GM20431 (cell line): ENCODE measurements at regions not wholly inside any gene's neighbourhood (a gene's known extent, or its start where the extent isn't known, plus 50 kb on each side); places are given as distances from the start of the nearest gene placed in this dataset.
"Not testable (repeated sequence)": the region's sequence is repeated elsewhere in the genome, so short reads cannot be mapped to it uniquely, and the experiment has no call there.

ENCODE experiments used
- in situ Hi-C: fragments of 300-500 bp; cut with MseI, MboI; formaldehyde crosslinking; loops from one replicate; pipeline ENCODE4 v1.15.0; 2020; ENCODE audit warnings: low sequenced_read_pairs; ENCODE audit not compliant: unreplicated experiment

GRCh38 chr2:195473862-195474261, 183.2 kb upstream of the SLC39A10 start:
- in situ Hi-C loops = no loop called here

DNA sequence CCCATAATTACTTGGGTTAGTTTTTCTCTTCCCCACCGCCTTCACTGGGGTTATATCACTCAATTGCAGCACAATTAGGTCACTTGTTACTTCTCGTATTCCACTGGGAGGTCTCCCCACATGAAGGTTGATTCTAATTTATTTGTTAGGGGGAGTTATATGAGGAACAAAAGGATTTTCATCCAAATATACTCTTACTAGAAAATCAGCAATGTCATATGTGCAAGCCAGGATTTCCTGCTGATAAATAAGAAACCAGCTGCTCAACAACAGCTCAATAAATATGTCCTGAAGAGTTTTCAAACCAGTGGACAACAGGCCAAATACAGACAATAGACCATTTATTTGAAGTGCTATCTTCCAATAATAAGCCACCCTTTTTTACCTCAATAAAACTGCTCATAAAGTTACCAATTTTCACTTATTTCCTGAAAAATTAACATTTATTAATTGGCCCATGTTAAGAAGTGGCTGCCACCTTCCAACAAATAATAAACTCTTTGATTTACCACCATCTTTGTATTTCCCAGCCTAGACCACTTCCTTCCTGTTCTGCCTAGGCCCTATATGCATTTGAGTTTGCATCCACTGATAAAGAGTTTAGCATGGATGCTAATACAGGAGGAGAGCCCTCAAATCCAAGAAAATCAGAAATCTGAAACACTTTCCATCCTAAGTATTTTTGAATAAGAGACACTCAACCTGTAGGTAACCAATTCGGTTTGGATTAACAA, 184.4 kb upstream of the SLC39A10 start:
- in situ Hi-C loops = no loop called here

DNA sequence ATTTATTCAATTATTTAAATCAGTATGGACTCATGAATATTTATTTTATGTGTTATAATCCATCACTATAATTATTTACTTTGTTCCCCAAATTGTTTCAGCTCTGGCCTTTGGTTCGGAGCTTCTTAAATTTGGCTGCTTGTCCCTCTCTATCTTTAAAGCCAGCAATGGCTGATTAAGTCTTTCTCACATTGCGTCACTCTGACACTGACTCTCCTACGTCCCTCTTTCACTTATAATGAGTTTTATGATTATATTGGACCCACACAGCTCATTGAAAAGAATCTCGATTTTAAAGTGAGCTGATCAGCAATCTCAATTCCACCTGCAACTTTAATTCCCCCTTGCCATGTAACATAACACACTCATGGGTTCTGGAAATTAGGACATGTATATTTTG, 185.2 kb upstream of the SLC39A10 start:
- in situ Hi-C loops = no loop called here

- in situ Hi-C loops = no loop called here
These were observed 185.9 kb upstream of the SLC39A10 start for GRCh38 chr2:195471163-195471562.

DNA sequence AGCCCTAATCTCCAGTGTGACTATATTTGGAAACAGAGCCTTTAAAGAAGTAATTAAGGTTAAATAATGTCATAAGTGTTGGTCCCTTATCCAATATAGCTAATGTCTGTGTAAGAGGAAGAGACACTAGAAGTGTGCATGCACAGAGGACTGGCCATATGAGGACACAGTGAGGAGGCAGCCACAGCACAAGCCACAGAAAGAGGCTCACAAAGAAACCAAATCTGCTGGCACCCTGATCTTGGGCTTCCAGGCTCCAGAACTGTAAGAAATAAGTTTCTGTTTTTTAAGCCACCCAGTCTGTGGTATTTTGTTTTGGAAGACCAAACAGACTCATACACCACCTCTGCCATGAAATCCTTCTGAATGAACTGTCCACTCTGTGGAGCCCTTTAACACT, 186.4 kb upstream of the SLC39A10 start:
- in situ Hi-C loops = no loop called here

DNA sequence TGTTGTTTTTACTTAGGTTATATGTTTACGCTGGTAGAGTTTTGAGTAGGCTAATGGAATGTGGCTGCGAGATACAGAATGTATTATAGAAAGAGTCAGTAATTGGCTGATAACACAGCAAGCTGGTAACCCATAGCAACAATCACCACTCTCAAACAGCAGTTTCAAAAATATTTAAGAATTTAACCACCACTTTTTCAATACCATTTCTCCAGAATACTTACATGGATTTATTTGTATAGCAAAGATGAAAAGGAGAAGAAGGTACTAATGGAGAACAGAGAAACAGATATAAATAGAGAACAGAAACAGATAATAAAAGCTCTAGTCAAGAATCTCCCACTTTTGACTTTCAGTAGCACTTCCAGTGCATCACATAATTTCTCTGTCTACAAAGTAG, 188.3 kb upstream of the SLC39A10 start:
- in situ Hi-C loops = no loop called here

GRCh38 chr2:195466427-195466826, 190.6 kb upstream of the SLC39A10 start:
- in situ Hi-C loops = no loop called here

DNA sequence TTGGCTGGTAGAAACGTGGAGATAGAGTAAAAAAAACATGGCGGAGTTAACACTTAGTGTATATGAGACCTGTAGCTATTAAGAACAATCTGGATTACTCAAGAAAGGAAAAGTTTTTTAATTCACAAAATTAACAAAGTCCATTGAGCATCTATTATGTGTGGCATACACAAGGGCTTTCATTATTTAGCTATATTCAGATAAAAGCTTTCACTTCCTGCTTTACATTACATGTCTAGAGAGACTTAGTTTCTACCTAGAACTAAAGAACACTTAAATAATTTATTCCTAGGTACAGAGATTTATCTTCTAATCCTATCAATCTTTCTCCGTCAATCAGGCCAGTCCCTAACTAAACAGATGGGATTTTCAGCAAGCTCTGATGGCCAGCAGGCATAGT, 196.0 kb upstream of the SLC39A10 start:
- in situ Hi-C loops = no loop called here

GRCh38 chr2:195458936-195459335, 198.1 kb upstream of the SLC39A10 start:
- in situ Hi-C loops = no loop called here

GRCh38 chr2:195457873-195458272, 199.2 kb upstream of the SLC39A10 start:
- in situ Hi-C loops = no loop called here

DNA sequence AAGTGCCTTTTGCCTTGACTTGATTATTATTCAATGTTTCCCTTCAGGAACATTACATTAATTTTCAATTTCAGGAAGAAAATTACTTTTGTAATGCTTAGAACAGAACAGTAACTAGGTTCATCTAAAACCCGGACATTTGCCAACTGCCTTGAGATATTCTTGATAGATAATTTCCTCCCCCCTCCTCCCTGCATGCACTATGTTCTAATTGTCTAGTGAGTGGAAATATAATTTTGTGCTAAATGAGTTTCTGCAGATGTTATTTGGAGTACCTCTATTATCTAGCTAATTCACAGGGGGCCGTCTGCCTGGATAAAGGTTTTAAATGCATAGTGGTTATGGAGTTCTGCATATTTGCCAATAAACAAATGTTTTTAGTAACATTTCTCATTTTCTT, 200.3 kb upstream of the SLC39A10 start:
- in situ Hi-C loops = no loop called here

DNA sequence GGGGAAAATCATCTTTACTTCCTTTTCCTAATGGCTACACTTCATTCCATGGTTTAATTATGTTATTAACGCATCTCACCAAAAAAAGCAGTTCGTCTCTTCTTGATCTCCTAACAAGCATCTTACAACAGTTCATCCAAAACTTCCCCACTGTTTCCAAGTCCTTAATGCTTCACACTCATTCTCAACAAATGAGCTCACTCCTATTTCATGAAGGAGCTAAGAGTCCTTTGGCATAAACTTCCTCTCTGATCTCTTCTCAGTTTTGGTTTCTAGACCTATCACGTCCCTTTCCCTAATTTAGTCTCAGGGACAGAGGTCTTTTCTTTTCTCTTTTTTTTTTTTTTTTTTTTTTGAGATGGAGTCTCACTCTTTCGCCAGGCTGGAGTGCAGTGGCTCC, 205.9 kb upstream of the SLC39A10 start:
- in situ Hi-C loops = no loop called here

DNA sequence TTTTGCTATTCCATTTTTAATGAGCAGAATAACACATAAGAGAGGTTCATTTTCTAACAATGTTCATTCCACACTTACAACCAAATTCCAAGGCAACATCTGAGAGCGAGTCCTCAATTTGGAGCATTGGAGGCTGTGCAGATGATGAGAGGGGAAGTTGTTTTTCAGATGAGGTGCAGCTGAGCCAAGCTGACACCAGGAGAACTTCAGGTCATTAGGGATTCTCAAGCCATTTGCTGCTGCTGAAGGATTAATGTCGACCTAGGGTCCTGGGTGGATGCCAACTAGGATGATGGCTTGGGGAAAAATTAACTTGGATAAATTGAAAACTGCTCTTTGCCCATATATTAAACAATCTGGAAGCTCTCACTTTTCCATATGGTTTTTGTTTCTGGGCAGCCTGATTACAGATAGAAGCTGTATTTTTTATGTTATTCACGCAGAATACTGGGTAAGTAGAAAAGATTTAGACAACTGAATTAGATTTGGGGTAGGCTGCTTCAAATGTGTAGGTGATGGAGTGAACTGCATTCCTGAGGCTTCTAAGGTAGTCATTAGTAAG, 206.4 kb upstream of the SLC39A10 start:
- in situ Hi-C loops = no loop called here

DNA sequence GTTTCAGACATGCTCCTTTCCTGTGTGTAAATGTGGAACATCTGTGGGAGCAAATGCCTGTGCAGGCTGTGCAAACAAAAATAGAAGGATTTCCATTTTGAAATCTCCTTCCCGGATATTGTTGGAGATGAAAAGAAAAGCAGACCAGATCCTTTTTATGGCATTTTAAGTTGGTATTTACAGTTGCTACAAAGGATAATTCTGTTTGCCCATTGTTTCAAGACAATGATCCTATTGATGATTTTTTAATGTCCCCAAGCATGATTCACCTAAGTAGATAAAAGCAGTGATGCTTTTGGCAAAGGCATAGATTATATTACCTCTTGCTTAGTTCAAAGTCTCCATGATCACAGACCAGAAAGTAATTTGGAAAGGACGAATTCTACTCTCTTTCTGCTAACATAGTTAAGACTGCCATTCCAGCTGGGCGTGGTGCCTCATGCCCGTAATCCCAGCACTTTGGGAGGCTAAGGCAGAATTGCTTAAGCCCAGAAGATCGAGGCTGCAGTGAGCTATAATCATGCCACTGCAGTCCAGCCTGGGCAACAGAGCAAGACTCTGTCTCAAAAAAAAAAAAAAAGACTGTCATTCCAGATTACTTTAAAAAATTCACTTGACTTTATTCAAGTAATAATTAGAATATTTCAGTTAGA, 209.6 kb upstream of the SLC39A10 start:
- in situ Hi-C loops = no loop called here

DNA sequence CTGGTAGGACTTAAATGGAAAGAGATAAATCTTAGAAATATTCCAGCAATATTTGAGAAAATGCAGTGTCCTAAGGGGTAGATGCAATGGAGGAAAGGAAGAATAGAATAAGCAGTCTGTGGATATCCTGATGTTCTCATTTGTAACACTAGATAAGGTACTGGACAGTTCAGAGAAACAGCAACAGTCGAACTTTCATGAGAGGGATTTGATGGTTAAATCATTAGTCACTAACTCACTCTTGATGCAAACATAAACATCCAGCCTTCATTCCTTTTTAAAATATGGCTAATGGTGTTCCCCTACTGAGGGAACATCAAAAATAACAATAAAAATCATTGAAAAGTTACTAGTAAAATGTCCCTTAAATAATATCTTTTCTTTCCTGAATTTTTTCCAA, 211.4 kb upstream of the SLC39A10 start:
- in situ Hi-C loops = no loop called here

DNA sequence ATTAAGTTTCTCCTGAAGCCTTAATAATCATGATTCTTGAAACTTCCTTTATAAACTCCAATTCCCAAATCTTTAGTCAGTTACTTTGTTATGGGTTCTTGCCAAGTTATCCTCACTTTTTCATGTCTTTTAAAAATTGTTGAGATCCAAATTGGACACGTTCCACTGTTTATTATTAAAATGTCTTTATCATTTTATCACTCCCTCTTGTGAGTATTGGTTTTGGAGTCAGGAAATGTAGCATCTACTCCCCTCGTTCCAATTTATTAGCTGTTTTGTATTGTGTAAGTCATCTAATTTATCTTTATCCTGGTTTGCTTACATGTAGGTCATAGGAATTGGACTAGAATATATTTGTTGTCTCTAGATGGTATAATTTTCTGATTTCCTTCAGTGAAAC, 213.1 kb upstream of the SLC39A10 start:
- in situ Hi-C loops = no loop called here

DNA sequence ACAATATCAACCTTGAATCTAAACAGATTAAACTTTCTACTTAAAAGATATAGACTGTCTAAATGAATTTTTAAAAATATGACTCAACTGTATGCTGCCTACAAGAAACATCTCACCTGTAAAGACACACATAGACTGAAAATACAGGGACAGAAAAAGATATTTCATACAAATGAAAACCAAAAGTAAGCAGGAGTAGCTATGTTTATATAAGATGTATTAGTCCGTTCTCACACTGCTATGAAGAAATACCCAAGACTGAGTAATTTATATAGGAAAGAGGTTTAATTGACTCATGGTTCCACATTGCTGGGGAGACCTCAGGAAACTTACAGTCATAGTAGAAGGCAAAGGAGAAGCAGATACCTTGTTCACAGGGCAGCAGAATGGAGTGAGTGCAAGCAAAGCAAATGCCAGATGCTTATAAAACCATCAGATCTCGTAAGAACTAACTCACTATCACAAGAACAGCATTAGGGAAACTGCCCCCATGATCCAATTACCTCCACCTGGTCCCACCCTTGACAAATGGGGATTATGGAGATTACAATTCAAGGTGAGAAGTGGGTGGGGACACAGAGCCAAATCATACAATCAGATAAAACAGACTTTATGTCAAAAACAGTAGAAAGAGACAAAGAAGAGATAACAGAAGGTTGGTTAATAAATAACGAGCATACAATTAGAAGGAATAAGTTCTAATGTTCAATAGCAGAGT, 214.4 kb upstream of the SLC39A10 start:
- in situ Hi-C loops = no loop called here

GRCh38 chr2:195438692-195439091, 218.3 kb upstream of the SLC39A10 start:
- in situ Hi-C loops = no loop called here

- in situ Hi-C loops = no loop called here
These were observed 219.5 kb upstream of the SLC39A10 start for GRCh38 chr2:195437521-195437920.

GRCh38 chr2:195434346-195434745, 222.7 kb upstream of the SLC39A10 start:
- in situ Hi-C loops = no loop called here

GRCh38 chr2:195433729-195434128, 223.3 kb upstream of the SLC39A10 start:
- in situ Hi-C loops = not testable (repeated sequence)
